Keratinocyte (primary cell): ENCODE measurements at regions not wholly inside any gene's neighbourhood (a gene's known extent, or its start where the extent isn't known, plus 50 kb on each side); places are given as distances from the start of the nearest gene placed in this dataset.

Source experiments
- DNase-seq: peaks from one replicate; pipeline ENCODE4 v3.0.0-alpha.2; 2011; ENCODE audit warnings: low read depth, missing footprints, low spot score
- FAIRE-seq: peaks from 2 replicates; lab custom pipeline; 2011; peaks lifted over from hg19 to GRCh38; lab: Jason Lieb, UNC
- H2AFZ ChIP-seq: 2 replicates; pipeline ENCODE4 v1.6.0; 2012; ENCODE audit warnings: low read length, control low read depth, inconsistent platforms; ENCODE audit not compliant: control insufficient read depth
- H3K27ac ChIP-seq: 2 replicates; pipeline ENCODE4 v1.5.1; 2011; ENCODE audit warnings: low read length; ENCODE audit not compliant: control insufficient read depth, insufficient read depth
- H3K27me3 ChIP-seq: 3 replicates; pipeline ENCODE4 v1.6.0; 2011; ENCODE audit warnings: low read length; ENCODE audit not compliant: control insufficient read depth, insufficient read depth; ENCODE audit errors: extremely low read depth
- H3K36me3 ChIP-seq, 2 experiments: 2 replicates in 1 of 2; 3 replicates in 1 of 2; pipeline ENCODE4 v1.5.1; 2011; ENCODE audit warnings: low read length in 2 of 2, mild to moderate bottlenecking in 1 of 2; ENCODE audit not compliant: control insufficient read depth in 2 of 2, insufficient read depth in 2 of 2; ENCODE audit errors: extremely low read depth in 1 of 2
- H3K4me1 ChIP-seq: 3 replicates; pipeline ENCODE4 v1.5.1; 2011; ENCODE audit warnings: low read length; ENCODE audit not compliant: control insufficient read depth, insufficient read depth; ENCODE audit errors: extremely low read depth
- H3K4me2 ChIP-seq: 3 replicates; pipeline ENCODE4 v1.6.0; 2011; ENCODE audit warnings: low read depth, low read length; ENCODE audit not compliant: control insufficient read depth, insufficient read depth; ENCODE audit errors: extremely low read depth
- H3K4me3 ChIP-seq, 3 experiments: fragments of 200-600 bp in 1 of 3; sonication (generic) in 1 of 3; 2 replicates in 2 of 3; 3 replicates in 1 of 3; pipeline ENCODE4 v1.5.1; 2011 to 2016; ENCODE audit warnings: low read length in 3 of 3, mild to moderate bottlenecking in 3 of 3, control low read depth in 2 of 3, inconsistent platforms in 1 of 3, low read depth in 1 of 3, mixed read lengths in 1 of 3, mixed run types in 1 of 3, moderate library complexity in 1 of 3; ENCODE audit not compliant: control insufficient read depth in 2 of 3, insufficient read depth in 2 of 3; ENCODE audit errors: extremely low read depth in 1 of 3
- H3K79me2 ChIP-seq: 2 replicates; pipeline ENCODE4 v1.6.0; 2012; ENCODE audit warnings: low read length; ENCODE audit not compliant: control insufficient read depth, insufficient read depth
- H3K9ac ChIP-seq: 3 replicates; pipeline ENCODE4 v1.6.0; 2011; ENCODE audit warnings: low read length; ENCODE audit not compliant: control insufficient read depth, insufficient read depth; ENCODE audit errors: extremely low read depth
- H3K9me1 ChIP-seq: 3 replicates; pipeline ENCODE4 v1.6.0; 2011; ENCODE audit warnings: low read length; ENCODE audit not compliant: control insufficient read depth, insufficient read depth; ENCODE audit errors: extremely low read depth
- H3K9me3 ChIP-seq: 2 replicates; pipeline ENCODE4 v1.5.1; 2012; ENCODE audit warnings: low read depth, low read length; ENCODE audit not compliant: control insufficient read depth
- H4K20me1 ChIP-seq: 3 replicates; pipeline ENCODE4 v1.6.0; 2011; ENCODE audit warnings: low read length; ENCODE audit not compliant: control insufficient read depth, insufficient read depth; ENCODE audit errors: extremely low read depth
- CTCF ChIP-seq, 3 experiments: IDR thresholded peaks in 1 of 3; conservative IDR thresholded peaks in 1 of 3; optimal IDR thresholded peaks in 1 of 3; 2 replicates in 2 of 3; 3 replicates in 1 of 3; pipeline versions ENCODE3 to v1.5.1; 2011; ENCODE audit warnings: low read length in 3 of 3, mild to moderate bottlenecking in 3 of 3, moderate library complexity in 2 of 3, control low read depth in 1 of 3, inconsistent platforms in 1 of 3; ENCODE audit not compliant: insufficient read depth in 2 of 3; ENCODE audit errors: extremely low read depth in 1 of 3
- EZH2 ChIP-seq: IDR thresholded peaks from one replicate; pipeline ENCODE4 v1.6.1; 2012; ENCODE audit warnings: inconsistent platforms, mild to moderate bottlenecking, low read length, moderate library complexity
- dilution Hi-C: fragments of 300-500 bp; cut with MboI; formaldehyde crosslinking; loops from one replicate; pipeline ENCODE4 v1.7.0; 2020; ENCODE audit warnings: low sequenced_read_pairs; ENCODE audit not compliant: extremely low pct_ligation_motif_present

DNA sequence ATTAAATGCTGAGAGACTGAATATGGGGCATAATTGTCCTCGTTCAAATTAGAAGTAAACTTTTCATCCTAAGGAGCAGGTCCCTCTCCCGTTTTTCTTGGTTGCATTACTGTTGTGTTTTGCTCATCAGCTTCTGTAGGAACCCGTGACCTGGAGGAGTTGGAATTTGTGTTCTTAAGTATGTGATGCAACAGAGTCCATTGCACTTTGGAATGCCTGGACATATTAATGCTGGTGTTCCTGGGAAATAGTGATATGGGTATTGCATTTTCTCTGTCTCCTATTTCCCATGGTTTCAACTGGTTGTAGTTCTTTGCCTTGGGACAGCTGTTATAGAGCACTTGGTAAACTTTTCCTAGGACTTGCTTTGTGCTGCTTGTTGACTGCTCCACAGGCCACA lies 417.8 kb upstream of the LCORL start:
- no peak overlapping the region for H3K9ac ChIP-seq
- no peak overlapping the region for H3K27ac ChIP-seq
- H3K79me2 ChIP-seq, result no peaks in the 10 kb centered on the region
- no peaks in the 10 kb centered on the region for H3K4me1 ChIP-seq
- H3K4me2 ChIP-seq, result no peak overlapping the region
- H3K36me3 ChIP-seq, result no peaks in the 10 kb centered on the region
- H3K27me3 ChIP-seq, result no peaks in the 10 kb centered on the region
- no peaks in the 10 kb centered on the region for H4K20me1 ChIP-seq
- TF ChIP-seq EZH2 (no peak), CTCF (optimal IDR thresholded peaks at IDR 0.05 in 1 of 3, IDR thresholded peaks at IDR 0.05 in 1 of 3, conservative IDR thresholded peaks at IDR 0.05 in 1 of 3; ENCODE audit: extremely low read depth in 1 of 3, insufficient read depth in 2 of 3, low read length in 3 of 3) (no peak)
- no peak overlapping the region for H3K4me3 ChIP-seq
- no peaks in the 10 kb centered on the region for H3K9me3 ChIP-seq
- dilution Hi-C loops, result no loop called here
- no peaks in the 10 kb centered on the region for H3K9me1 ChIP-seq
- FAIRE-seq (no peak), DNase-seq (no peak)
- no peak overlapping the region for H2AFZ ChIP-seq

GRCh38 chr4:18435781-18436180 lies 414.2 kb upstream of the LCORL start:
- Histone ChIP-seq H3K27me3 (no peaks in the 10 kb centered on the region), H3K27ac (no peak overlapping the region), H4K20me1 (no peaks in the 10 kb centered on the region), H3K9me3 (no peaks in the 10 kb centered on the region), H3K36me3 (no peaks in the 10 kb centered on the region), H3K9me1 (no peaks in the 10 kb centered on the region), H3K4me2 (no peak overlapping the region), H3K4me1 (no peaks in the 10 kb centered on the region), H3K4me3 (no peak overlapping the region), H3K9ac (no peak overlapping the region), H2AFZ (no peak overlapping the region), H3K79me2 (no peaks in the 10 kb centered on the region)
- no peak for TF ChIP-seq CTCF (optimal IDR thresholded peaks at IDR 0.05 in 1 of 3, IDR thresholded peaks at IDR 0.05 in 1 of 3, conservative IDR thresholded peaks at IDR 0.05 in 1 of 3; ENCODE audit: extremely low read depth in 1 of 3, insufficient read depth in 2 of 3, low read length in 3 of 3)
- no peak for TF ChIP-seq EZH2
- FAIRE-seq, result no peak
- dilution Hi-C loops, result no loop called here
- no peak for DNase-seq
